H1 (cell line): ENCODE measurements at regions not wholly inside any gene's neighbourhood (a gene's known extent, or its start where the extent isn't known, plus 50 kb on each side); places are given as distances from the start of the nearest gene placed in this dataset.

Experiments used
- CHD2 ChIP-seq: IDR thresholded peaks from 2 replicates; pipeline ENCODE4 v1.6.1; 2012; ENCODE audit warnings: low read length, improper control_type of control experiment
- KDM1A ChIP-seq: fragments of 200-600, 300-600 bp; sonication (generic); IDR thresholded peaks from 2 replicates; pipeline ENCODE4 v1.7.1; 2016; ENCODE audit warnings: mild to moderate bottlenecking, low read length, borderline replicate concordance
- MAFK ChIP-seq: IDR thresholded peaks from 2 replicates; pipeline ENCODE4 v1.6.1; 2012; ENCODE audit warnings: low read depth, mild to moderate bottlenecking, improper control_type of control experiment, low read length
- POLR2AphosphoS5 ChIP-seq: IDR thresholded peaks from 2 replicates; pipeline ENCODE4 v1.6.1; 2011; ENCODE audit warnings: low read depth, low read length
- RBBP5 ChIP-seq: IDR thresholded peaks from 2 replicates; pipeline ENCODE4 v1.7.1; 2012; ENCODE audit warnings: low read depth, mild to moderate bottlenecking, inconsistent platforms, low read length, moderate library complexity, borderline replicate concordance
- SP1 ChIP-seq: IDR thresholded peaks from 2 replicates; pipeline ENCODE4 v1.6.1; 2011; ENCODE audit warnings: low read depth, low read length
- SP4 ChIP-seq: IDR thresholded peaks from 2 replicates; pipeline ENCODE4 v1.6.1; 2012; ENCODE audit warnings: low read length, inconsistent platforms
- TAF7 ChIP-seq: optimal IDR thresholded peaks from 2 replicates; pipeline ENCODE3; 2011; ENCODE audit warnings: low read depth, mild to moderate bottlenecking, inconsistent platforms, low read length, moderate library complexity, borderline replicate concordance
- TF ChIP-seq, protein P1 (sequence below): fragments of 300-600 bp; sonication (generic); IDR thresholded peaks from 2 replicates; pipeline ENCODE4 v1.7.1; 2012; ENCODE audit warnings: low read length, moderate library complexity, mild to moderate bottlenecking, inconsistent platforms; ENCODE audit not compliant: insufficient replicate concordance

DNA sequence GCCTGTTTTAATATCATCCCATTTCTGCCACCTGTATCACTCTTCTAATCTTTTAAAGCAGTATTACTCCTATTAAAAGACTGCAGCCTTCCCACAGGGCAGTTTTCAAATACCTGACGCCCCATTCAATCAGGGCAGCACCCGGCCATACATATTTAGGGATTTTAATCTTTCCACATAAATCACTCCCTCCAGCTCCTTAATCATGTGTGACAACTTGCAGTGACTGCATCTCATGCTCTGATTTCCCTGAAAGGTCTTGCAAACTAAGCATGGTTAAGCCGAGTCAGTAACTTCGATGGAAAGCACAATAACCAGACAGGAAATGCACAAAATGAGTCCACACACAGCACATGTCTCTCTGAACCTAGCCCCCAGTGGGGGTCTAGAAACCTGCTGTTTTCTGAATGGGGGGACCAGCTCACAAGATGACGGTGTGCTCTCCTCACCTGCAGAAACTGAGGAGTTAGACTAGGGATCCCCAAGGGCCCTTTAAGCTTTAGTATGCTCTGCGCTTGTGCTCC, 116.9 kb upstream of the CREB1 start (continued):
- TF ChIP-seq, protein P1, sequence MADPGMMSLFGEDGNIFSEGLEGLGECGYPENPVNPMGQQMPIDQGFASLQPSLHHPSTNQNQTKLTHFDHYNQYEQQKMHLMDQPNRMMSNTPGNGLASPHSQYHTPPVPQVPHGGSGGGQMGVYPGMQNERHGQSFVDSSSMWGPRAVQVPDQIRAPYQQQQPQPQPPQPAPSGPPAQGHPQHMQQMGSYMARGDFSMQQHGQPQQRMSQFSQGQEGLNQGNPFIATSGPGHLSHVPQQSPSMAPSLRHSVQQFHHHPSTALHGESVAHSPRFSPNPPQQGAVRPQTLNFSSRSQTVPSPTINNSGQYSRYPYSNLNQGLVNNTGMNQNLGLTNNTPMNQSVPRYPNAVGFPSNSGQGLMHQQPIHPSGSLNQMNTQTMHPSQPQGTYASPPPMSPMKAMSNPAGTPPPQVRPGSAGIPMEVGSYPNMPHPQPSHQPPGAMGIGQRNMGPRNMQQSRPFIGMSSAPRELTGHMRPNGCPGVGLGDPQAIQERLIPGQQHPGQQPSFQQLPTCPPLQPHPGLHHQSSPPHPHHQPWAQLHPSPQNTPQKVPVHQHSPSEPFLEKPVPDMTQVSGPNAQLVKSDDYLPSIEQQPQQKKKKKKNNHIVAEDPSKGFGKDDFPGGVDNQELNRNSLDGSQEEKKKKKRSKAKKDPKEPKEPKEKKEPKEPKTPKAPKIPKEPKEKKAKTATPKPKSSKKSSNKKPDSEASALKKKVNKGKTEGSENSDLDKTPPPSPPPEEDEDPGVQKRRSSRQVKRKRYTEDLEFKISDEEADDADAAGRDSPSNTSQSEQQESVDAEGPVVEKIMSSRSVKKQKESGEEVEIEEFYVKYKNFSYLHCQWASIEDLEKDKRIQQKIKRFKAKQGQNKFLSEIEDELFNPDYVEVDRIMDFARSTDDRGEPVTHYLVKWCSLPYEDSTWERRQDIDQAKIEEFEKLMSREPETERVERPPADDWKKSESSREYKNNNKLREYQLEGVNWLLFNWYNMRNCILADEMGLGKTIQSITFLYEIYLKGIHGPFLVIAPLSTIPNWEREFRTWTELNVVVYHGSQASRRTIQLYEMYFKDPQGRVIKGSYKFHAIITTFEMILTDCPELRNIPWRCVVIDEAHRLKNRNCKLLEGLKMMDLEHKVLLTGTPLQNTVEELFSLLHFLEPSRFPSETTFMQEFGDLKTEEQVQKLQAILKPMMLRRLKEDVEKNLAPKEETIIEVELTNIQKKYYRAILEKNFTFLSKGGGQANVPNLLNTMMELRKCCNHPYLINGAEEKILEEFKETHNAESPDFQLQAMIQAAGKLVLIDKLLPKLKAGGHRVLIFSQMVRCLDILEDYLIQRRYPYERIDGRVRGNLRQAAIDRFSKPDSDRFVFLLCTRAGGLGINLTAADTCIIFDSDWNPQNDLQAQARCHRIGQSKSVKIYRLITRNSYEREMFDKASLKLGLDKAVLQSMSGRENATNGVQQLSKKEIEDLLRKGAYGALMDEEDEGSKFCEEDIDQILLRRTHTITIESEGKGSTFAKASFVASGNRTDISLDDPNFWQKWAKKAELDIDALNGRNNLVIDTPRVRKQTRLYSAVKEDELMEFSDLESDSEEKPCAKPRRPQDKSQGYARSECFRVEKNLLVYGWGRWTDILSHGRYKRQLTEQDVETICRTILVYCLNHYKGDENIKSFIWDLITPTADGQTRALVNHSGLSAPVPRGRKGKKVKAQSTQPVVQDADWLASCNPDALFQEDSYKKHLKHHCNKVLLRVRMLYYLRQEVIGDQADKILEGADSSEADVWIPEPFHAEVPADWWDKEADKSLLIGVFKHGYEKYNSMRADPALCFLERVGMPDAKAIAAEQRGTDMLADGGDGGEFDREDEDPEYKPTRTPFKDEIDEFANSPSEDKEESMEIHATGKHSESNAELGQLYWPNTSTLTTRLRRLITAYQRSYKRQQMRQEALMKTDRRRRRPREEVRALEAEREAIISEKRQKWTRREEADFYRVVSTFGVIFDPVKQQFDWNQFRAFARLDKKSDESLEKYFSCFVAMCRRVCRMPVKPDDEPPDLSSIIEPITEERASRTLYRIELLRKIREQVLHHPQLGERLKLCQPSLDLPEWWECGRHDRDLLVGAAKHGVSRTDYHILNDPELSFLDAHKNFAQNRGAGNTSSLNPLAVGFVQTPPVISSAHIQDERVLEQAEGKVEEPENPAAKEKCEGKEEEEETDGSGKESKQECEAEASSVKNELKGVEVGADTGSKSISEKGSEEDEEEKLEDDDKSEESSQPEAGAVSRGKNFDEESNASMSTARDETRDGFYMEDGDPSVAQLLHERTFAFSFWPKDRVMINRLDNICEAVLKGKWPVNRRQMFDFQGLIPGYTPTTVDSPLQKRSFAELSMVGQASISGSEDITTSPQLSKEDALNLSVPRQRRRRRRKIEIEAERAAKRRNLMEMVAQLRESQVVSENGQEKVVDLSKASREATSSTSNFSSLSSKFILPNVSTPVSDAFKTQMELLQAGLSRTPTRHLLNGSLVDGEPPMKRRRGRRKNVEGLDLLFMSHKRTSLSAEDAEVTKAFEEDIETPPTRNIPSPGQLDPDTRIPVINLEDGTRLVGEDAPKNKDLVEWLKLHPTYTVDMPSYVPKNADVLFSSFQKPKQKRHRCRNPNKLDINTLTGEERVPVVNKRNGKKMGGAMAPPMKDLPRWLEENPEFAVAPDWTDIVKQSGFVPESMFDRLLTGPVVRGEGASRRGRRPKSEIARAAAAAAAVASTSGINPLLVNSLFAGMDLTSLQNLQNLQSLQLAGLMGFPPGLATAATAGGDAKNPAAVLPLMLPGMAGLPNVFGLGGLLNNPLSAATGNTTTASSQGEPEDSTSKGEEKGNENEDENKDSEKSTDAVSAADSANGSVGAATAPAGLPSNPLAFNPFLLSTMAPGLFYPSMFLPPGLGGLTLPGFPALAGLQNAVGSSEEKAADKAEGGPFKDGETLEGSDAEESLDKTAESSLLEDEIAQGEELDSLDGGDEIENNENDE = no peak
- TF ChIP-seq KDM1A (no peak), SP1 (no peak), SP4 (no peak), MAFK (no peak), RBBP5 (no peak), POLR2AphosphoS5 (no peak), TAF7 (no peak), CHD2 (no peak)
